NCI-H1417 treated with DMSO at 0.1 percent for 48 hours (cell line): ENCODE measurements at regions not wholly inside any gene's neighbourhood (a gene's known extent, or its start where the extent isn't known, plus 50 kb on each side); places are given as distances from the start of the nearest gene placed in this dataset.

ENCODE experiments used
- DNase-seq: peaks from one replicate; lab custom pipeline; 2025; lab: John Stamatoyannopoulos, UW

- DNase-seq, result no peak
Observed at GRCh38 chr9:117486426-117486825, 71.6 kb upstream of the ASTN2 start.

GRCh38 chr9:117485176-117485575 lies 70.3 kb upstream of the ASTN2 start:
- DNase-seq, result no peak

GRCh38 chr9:117480729-117481128 lies 65.9 kb upstream of the ASTN2 start:
- no peak for DNase-seq

- DNase-seq, result no peak
Observed at GRCh38 chr9:117480253-117480652, 65.4 kb upstream of the ASTN2 start.

- no peak for DNase-seq
Observed at GRCh38 chr9:117473293-117473692, 58.4 kb upstream of the ASTN2 start.

GRCh38 chr9:117470902-117471301 lies 56.0 kb upstream of the ASTN2 start:
- DNase-seq, result no peak

- no peak for DNase-seq
Observed at GRCh38 chr9:117470455-117470854, 55.6 kb upstream of the ASTN2 start.

GRCh38 chr9:117466111-117466510 lies 51.3 kb upstream of the ASTN2 start:
- DNase-seq, result no peak

GRCh38 chr9:117465706-117466105 lies 50.8 kb upstream of the ASTN2 start:
- DNase-seq, result no peak

GRCh38 chr9:117464941-117465616 lies 50.2 kb upstream of the ASTN2 start:
- no peak for DNase-seq
